T-cell (primary cell): ENCODE measurements at regions not wholly inside any gene's neighbourhood (a gene's known extent, or its start where the extent isn't known, plus 50 kb on each side); places are given as distances from the start of the nearest gene placed in this dataset.

Experiments
- ATAC-seq, 4 experiments: fragments of 200-7000 bp in 3 of 4; fragments of 150-1000 bp in 1 of 4; cut with Tn5 transposase; replicated peaks in 1 of 4; 1 replicate in 3 of 4; 2 replicates in 1 of 4; pipeline ENCODE4 v1.10.0; 2021; ENCODE audit warnings: moderate library complexity in 3 of 4, mild to moderate bottlenecking in 2 of 4, moderate number of reproducible peaks in 1 of 4
- CTCF ChIA-PET, 2 donors: fragments of 300-600 bp; sonication (Branson Sonifier 250); formaldehyde crosslinking; loops; one replicate each; lab custom pipeline; 2022; ENCODE audit warnings: antibody characterized with exemption in 2 of 2; lab: Charles Lee
- POLR2A ChIA-PET, 2 donors: fragments of 300-600 bp; sonication (Branson Sonifier 250); formaldehyde crosslinking; loops; one replicate each; lab custom pipeline; 2022; ENCODE audit warnings: antibody characterized with exemption in 2 of 2; lab: Charles Lee
- DNase-seq, 35 experiments: peaks; one replicate each; pipeline versions ENCODE4 v3.0.0 to v3.0.0-alpha.2; 2013 to 2023
- H3K27ac ChIP-seq: one replicate; pipeline ENCODE4 v1.5.1; 2013; ENCODE audit warnings: low read length
- H3K27me3 ChIP-seq, 2 experiments: replicated peaks in 1 of 2; 1 replicate in 1 of 2; 2 replicates in 1 of 2; pipeline versions ENCODE4 v1.6.1 to v1.7.0; 2013; ENCODE audit warnings: low read length in 1 of 2, mixed read lengths in 1 of 2; ENCODE audit not compliant: control insufficient read depth in 2 of 2, insufficient read depth in 2 of 2; ENCODE audit errors: extremely low read depth in 1 of 2
- H3K36me3 ChIP-seq, 2 donors: 1 replicate in 1 of 2; 2 replicates in 1 of 2; pipeline versions ENCODE4 v1.6.1 to v1.7.0; 2013; ENCODE audit warnings: low read length in 1 of 2; ENCODE audit not compliant: control insufficient read depth in 2 of 2, insufficient read depth in 1 of 2; ENCODE audit errors: extremely low read depth in 1 of 2
- H3K4me1 ChIP-seq, 2 experiments: 1 replicate in 1 of 2; 2 replicates in 1 of 2; pipeline versions ENCODE4 v1.6.1 to v1.7.0; 2013; ENCODE audit warnings: low read length in 2 of 2, mixed read lengths in 1 of 2; ENCODE audit not compliant: insufficient read depth in 2 of 2, control insufficient read depth in 1 of 2; ENCODE audit errors: extremely low read depth in 1 of 2
- H3K4me3 ChIP-seq, 2 donors: 1 replicate in 1 of 2; 2 replicates in 1 of 2; pipeline versions ENCODE4 v1.5.1 to v1.7.0; 2013; ENCODE audit warnings: mild to moderate bottlenecking in 2 of 2, low read length in 1 of 2, moderate library complexity in 1 of 2; ENCODE audit not compliant: control insufficient read depth in 1 of 2; ENCODE audit errors: extremely low read depth in 1 of 2
- H3K9me3 ChIP-seq: 2 replicates; pipeline ENCODE4 v1.7.0; 2013
- H3K27ac Mint-ChIP-seq, 2 donors: one replicate each; pipeline ENCODE4 v1.8.0; 2020 to 2021; ENCODE audit warnings: mild to moderate bottlenecking in 2 of 2, mixed read lengths in 2 of 2
- H3K27me3 Mint-ChIP-seq, 2 donors: one replicate each; pipeline ENCODE4 v1.8.0; 2021 to 2022; ENCODE audit warnings: mixed read lengths in 2 of 2
- H3K36me3 Mint-ChIP-seq: one replicate; pipeline ENCODE4 v1.8.0; 2021; ENCODE audit warnings: mixed read lengths
- H3K4me1 Mint-ChIP-seq, 3 donors: one replicate each; pipeline ENCODE4 v1.8.0; 2020 to 2022; ENCODE audit warnings: mixed read lengths in 3 of 3, mild to moderate bottlenecking in 1 of 3
- H3K4me3 Mint-ChIP-seq, 3 donors: one replicate each; pipeline ENCODE4 v1.8.0; 2020 to 2022; ENCODE audit warnings: mild to moderate bottlenecking in 3 of 3, mixed read lengths in 3 of 3, moderate library complexity in 3 of 3
- H3K9me3 Mint-ChIP-seq, 3 donors: one replicate each; pipeline ENCODE4 v1.8.0; 2020 to 2022; ENCODE audit warnings: mixed read lengths in 3 of 3
- WGBS: methylation state at CpG from one replicate; pipeline ENCODE4 v1.1.5; 2013; ENCODE audit warnings: missing lambda C conversion rate; ENCODE audit not compliant: insufficient coverage; 5-methylcytosine and 5-hydroxymethylcytosine counted together

DNA sequence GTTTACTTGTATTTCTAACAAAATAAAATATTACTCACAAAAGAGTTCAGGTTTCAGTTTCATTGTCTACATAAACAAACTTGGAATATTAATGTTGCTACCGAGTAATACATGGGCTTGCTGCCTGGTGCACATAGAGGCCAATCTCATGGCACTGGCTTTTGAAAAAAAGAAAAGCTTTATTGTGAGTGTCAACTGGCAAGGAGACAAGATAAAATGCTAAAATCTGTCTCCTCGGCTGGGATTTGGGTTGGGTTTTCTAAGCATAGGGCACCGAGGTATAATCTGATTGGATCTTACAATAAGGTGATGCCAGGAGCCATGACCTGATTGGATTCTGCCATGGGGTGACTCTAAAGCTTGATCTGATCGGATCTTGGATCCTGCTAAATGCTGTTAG is 1519.9 kb upstream of the MIR17HG start:
- CTCF ChIA-PET = no interaction called here

DNA sequence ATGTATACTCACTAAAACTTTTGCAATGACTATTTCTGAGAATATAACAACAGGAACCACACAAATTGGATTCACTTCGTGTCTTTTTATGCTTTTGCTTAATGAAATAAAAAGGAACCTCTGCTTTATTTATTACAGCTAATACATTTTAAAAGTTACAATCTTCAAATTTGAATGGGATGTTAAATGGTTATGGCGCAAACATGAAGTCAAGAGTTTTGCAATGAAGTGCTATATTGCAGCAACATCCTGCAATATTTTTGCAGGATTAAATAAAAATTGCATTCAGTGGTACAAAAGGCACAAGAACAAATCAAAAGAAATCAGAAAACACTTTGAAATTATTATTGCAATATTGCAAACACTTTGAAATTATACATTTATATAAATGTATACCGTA is 1519.0 kb upstream of the MIR17HG start:
- CTCF ChIA-PET = no interaction called here
- H3K4me3 Mint-ChIP-seq = no peak overlapping the region
- whole genome bisulfite sequencing = no CpG with 5 or more reads among the region's 3 CpGs

More for the DNA sequence above, 1519.9 kb upstream of the MIR17HG start:
- Histone ChIP-seq H3K4me1 (no peaks in the 10 kb centered on the region), H3K4me3 (no peak overlapping the region), H3K27me3 (no peaks in the 10 kb centered on the region), H3K9me3 (no peaks in the 10 kb centered on the region), H3K36me3 (no peaks in the 10 kb centered on the region), H3K27ac (no peak overlapping the region)
- Mint-ChIP-seq H3K36me3 (no peaks in the 10 kb centered on the region), H3K9me3 (peaks cover 0 to 11% (median 4%) of the 10 kb centered on the region in 3 donors), H3K4me3 (no peak overlapping the region), H3K4me1 (no peaks in the 10 kb centered on the region), H3K27me3 (no peaks in the 10 kb centered on the region), H3K27ac (no peak overlapping the region)
- DNase-seq = no peak
- no peak for ATAC-seq
- POLR2A ChIA-PET = no interaction called here
- 84% methylated on average over 4 of the region's 4 CpGs for WGBS

DNA sequence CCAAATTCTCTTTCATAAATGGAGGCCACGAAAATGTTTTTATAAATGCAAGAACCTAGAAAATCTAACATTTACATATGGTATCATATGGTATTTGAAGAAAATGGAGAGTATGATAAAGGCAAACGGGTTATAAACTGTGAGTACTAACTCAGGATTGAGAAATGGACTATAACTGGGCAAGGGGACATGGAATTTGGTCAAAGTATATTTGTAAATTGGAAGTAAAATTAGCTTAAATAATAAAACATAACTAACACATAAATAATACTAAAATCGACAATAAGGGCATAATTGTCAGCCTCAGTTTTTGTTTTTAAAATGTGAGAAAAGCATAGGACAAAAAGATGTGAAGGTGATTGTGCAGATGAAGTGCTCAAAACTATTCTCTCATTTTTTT is 1516.3 kb upstream of the MIR17HG start:
- ChIA-PET CTCF (no interaction called here), POLR2A (no interaction called here)
- no peaks in the 10 kb centered on the region for H3K27me3 Mint-ChIP-seq
- H3K4me3 Mint-ChIP-seq = no peak overlapping the region
- no peaks in the 10 kb centered on the region for H3K36me3 ChIP-seq
- H3K4me1 Mint-ChIP-seq = no peaks in the 10 kb centered on the region
- no peaks in the 10 kb centered on the region for H3K9me3 ChIP-seq
- no peak for DNase-seq
- WGBS = no CpG with 5 or more reads among the region's 3 CpGs
- H3K27ac Mint-ChIP-seq = no peak overlapping the region
- H3K4me1 ChIP-seq = no peaks in the 10 kb centered on the region
- H3K36me3 Mint-ChIP-seq = no peaks in the 10 kb centered on the region
- no peak for ATAC-seq
- H3K27me3 ChIP-seq = no peaks in the 10 kb centered on the region
- H3K27ac ChIP-seq = no peak overlapping the region
- H3K4me3 ChIP-seq = no peak overlapping the region
- peaks cover 1 to 8% (median 2%) of the 10 kb centered on the region in 3 donors for H3K9me3 Mint-ChIP-seq

More for the DNA sequence above, 1519.0 kb upstream of the MIR17HG start:
- Mint-ChIP-seq H3K36me3 (no peaks in the 10 kb centered on the region), H3K27me3 (no peaks in the 10 kb centered on the region), H3K4me1 (no peaks in the 10 kb centered on the region), H3K27ac (no peak overlapping the region), H3K9me3 (peaks cover 0 to 14% (median 4%) of the 10 kb centered on the region in 3 donors)
- Histone ChIP-seq H3K4me1 (no peaks in the 10 kb centered on the region), H3K36me3 (no peaks in the 10 kb centered on the region), H3K27ac (no peak overlapping the region), H3K9me3 (no peaks in the 10 kb centered on the region), H3K27me3 (no peaks in the 10 kb centered on the region), H3K4me3 (no peak overlapping the region)
- POLR2A ChIA-PET = no interaction called here
- DNase-seq (no peak), ATAC-seq (no peak)

DNA sequence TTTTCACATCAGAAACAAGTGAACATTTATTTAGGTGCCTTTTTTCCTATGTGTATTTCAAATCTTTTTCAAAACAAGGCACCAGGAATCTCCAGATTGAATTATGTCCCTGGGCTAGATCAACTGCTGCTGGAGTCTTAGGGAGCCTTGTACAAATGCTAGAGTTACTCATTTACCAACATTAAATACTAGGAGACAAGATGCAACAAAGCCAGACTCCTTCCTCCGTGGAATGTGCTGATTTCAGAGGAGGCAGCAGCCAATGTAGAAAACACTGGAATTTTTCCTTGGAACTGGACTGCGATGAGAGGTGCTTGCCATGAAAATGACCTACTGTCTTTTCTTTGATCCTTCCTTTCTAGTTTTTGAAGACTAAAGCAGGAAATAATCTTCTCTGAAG is 1514.7 kb upstream of the MIR17HG start:
- CTCF ChIA-PET = no interaction called here
- Histone ChIP-seq H3K9me3 (no peaks in the 10 kb centered on the region), H3K4me3 (no peak overlapping the region), H3K27ac (no peak overlapping the region), H3K4me1 (no peaks in the 10 kb centered on the region), H3K36me3 (no peaks in the 10 kb centered on the region), H3K27me3 (no peaks in the 10 kb centered on the region)
- POLR2A ChIA-PET = no interaction called here
- H3K27ac Mint-ChIP-seq = no peak overlapping the region
- no peak for DNase-seq
- H3K4me1 Mint-ChIP-seq = no peaks in the 10 kb centered on the region
- H3K4me3 Mint-ChIP-seq = no peak overlapping the region
- H3K36me3 Mint-ChIP-seq = no peaks in the 10 kb centered on the region
- H3K9me3 Mint-ChIP-seq = peaks cover 2 to 12% (median 11%) of the 10 kb centered on the region in 3 donors
- no peaks in the 10 kb centered on the region for H3K27me3 Mint-ChIP-seq
- WGBS = 78% methylated on average over 2 of the region's 2 CpGs
- no peak for ATAC-seq

DNA sequence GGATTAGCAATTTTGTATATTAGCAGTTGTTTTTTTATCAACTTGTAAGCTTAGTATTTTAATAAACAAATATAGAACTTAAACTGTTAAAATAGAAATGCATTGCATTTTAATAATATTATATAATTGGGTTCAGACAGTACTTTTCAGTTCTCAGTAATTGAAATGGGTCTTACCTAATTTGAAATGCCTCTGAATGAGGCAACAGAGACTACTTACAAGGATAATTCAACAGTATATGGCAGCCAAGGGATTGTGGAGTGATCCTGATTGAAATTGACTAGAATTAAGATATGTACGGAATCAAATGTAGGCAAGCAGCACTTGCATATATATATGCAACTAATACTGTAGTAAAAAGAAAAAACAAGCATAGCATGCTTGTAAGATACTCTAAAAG is 1503.9 kb upstream of the MIR17HG start:
- DNase-seq = no peak
- no peak overlapping the region for H3K4me3 ChIP-seq
- POLR2A ChIA-PET = no interaction called here
- H3K36me3 Mint-ChIP-seq = no peaks in the 10 kb centered on the region
- no peak overlapping the region for H3K4me3 Mint-ChIP-seq
- no peak overlapping the region for H3K27ac Mint-ChIP-seq
- WGBS = no CpG with 5 or more reads among the region's 1 CpG
- CTCF ChIA-PET = interaction anchor here in 1 of 2 donors (0.6 kb wide), 1 partner anchor 66 kb away, joined by 4 read pairs; no protein-coding TSS in a partner anchor
- H3K27me3 ChIP-seq = no peaks in the 10 kb centered on the region
- no peaks in the 10 kb centered on the region for H3K36me3 ChIP-seq
- no peaks in the 10 kb centered on the region for H3K27me3 Mint-ChIP-seq
- H3K9me3 Mint-ChIP-seq = peaks cover 0 to 19% (median 3%) of the 10 kb centered on the region in 3 donors
- ATAC-seq = no peak
- no peaks in the 10 kb centered on the region for H3K9me3 ChIP-seq
- H3K4me1 Mint-ChIP-seq = no peaks in the 10 kb centered on the region
- no peaks in the 10 kb centered on the region for H3K4me1 ChIP-seq
- H3K27ac ChIP-seq = no peak overlapping the region

DNA sequence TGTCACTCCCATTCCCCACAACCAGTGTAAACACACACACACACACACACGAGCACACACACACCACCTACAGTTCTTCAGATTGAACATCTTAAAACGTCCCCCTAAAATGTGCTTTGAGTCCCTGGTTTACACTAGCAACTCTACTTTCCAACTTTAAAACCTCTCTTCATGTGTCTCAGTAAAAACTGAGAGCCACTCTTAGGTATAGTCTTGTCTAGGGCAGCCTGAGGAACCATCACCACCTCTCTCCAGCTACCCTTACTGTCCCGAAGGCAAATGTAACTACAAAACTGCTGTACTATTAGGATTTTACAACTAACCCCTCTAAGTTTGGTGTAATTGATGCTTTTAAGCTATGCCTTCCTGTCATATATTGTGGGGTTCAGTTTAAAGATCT is 1501.6 kb upstream of the MIR17HG start:
- Mint-ChIP-seq H3K27me3 (no peaks in the 10 kb centered on the region), H3K4me1 (no peaks in the 10 kb centered on the region), H3K36me3 (no peaks in the 10 kb centered on the region), H3K9me3 (peaks cover 0 to 22% (median 3%) of the 10 kb centered on the region in 3 donors), H3K4me3 (no peak overlapping the region), H3K27ac (no peak overlapping the region)
- ATAC-seq = no peak
- no peak overlapping the region for H3K4me3 ChIP-seq
- 100% methylated on average over 1 of the region's 3 CpGs for WGBS
- no peaks in the 10 kb centered on the region for H3K36me3 ChIP-seq
- H3K9me3 ChIP-seq = no peaks in the 10 kb centered on the region
- no peaks in the 10 kb centered on the region for H3K27me3 ChIP-seq
- ChIA-PET POLR2A (no interaction called here), CTCF (no interaction called here)
- H3K27ac ChIP-seq = no peak overlapping the region
- no peaks in the 10 kb centered on the region for H3K4me1 ChIP-seq
- no peak for DNase-seq
